Stimulated activated CD4-positive, alpha-beta T cell treated with anti-CD3 and anti-CD28 coated beads, Interleukin-12 subunit alpha, Interleukin-12 subunit beta, amount 100 ng/mL, for 24 hours (primary cell): ENCODE measurements at regions not wholly inside any gene's neighbourhood (a gene's known extent, or its start where the extent isn't known, plus 50 kb on each side); places are given as distances from the start of the nearest gene placed in this dataset.
"Not testable (repeated sequence)": the region's sequence is repeated elsewhere in the genome, so short reads cannot be mapped to it uniquely, and the experiment has no call there.

ENCODE experiments used
- DNase-seq, 2 experiments: peaks; one replicate each; pipeline ENCODE4 v3.0.0-alpha.2; 2020; ENCODE audit warnings: low read depth in 2 of 2

- DNase-seq: no peak
These were observed 559.1 kb downstream of the CETN3 start for GRCh38 chr5:89850513-89850865.

GRCh38 chr5:89849830-89850512, 559.6 kb downstream of the CETN3 start:
- DNase-seq: no peak

GRCh38 chr5:89847743-89848142, 561.8 kb downstream of the CETN3 start:
- no peak for DNase-seq

- DNase-seq: no peak
These were observed 565.0 kb downstream of the CETN3 start for GRCh38 chr5:89844548-89844947.

- DNase-seq: no peak
These were observed 567.0 kb downstream of the CETN3 start for GRCh38 chr5:89842531-89842930.

GRCh38 chr5:89840906-89841305, 568.6 kb downstream of the CETN3 start:
- no peak for DNase-seq

GRCh38 chr5:89830691-89831090, 578.9 kb downstream of the CETN3 start:
- no peak for DNase-seq

- no peak for DNase-seq
These were observed 581.6 kb downstream of the CETN3 start for GRCh38 chr5:89827960-89828359.

GRCh38 chr5:89827359-89827758, 582.2 kb downstream of the CETN3 start:
- no peak for DNase-seq

GRCh38 chr5:89826938-89827337, 582.6 kb downstream of the CETN3 start:
- no peak for DNase-seq

GRCh38 chr5:89823046-89823445, 586.5 kb downstream of the CETN3 start:
- DNase-seq: no peak

- DNase-seq: no peak
These were observed 591.7 kb downstream of the CETN3 start for GRCh38 chr5:89817841-89818240.

- no peak for DNase-seq
These were observed 593.5 kb downstream of the CETN3 start for GRCh38 chr5:89816038-89816437.

GRCh38 chr5:89800735-89801134, 608.8 kb downstream of the CETN3 start:
- DNase-seq: not testable (repeated sequence)

- not testable (repeated sequence) for DNase-seq
These were observed 615.1 kb downstream of the CETN3 start for GRCh38 chr5:89794504-89794903.

- DNase-seq: not testable (repeated sequence)
These were observed 629.8 kb downstream of the CETN3 start for GRCh38 chr5:89779734-89780133.

- DNase-seq: no peak
These were observed 631.8 kb downstream of the CETN3 start for GRCh38 chr5:89777758-89778157.

GRCh38 chr5:89769975-89770374, 639.6 kb downstream of the CETN3 start:
- no peak for DNase-seq

- DNase-seq: no peak
These were observed 649.8 kb downstream of the CETN3 start for GRCh38 chr5:89759802-89760201.

- DNase-seq: no peak
These were observed 651.4 kb downstream of the CETN3 start for GRCh38 chr5:89758146-89758545.

- no peak for DNase-seq
These were observed 652.6 kb downstream of the CETN3 start for GRCh38 chr5:89756955-89757354.

GRCh38 chr5:89755024-89755423, 654.5 kb downstream of the CETN3 start:
- DNase-seq: no peak

- DNase-seq: no peak
These were observed 674.5 kb downstream of the CETN3 start for GRCh38 chr5:89735082-89735481.

GRCh38 chr5:89733772-89734171, 675.8 kb downstream of the CETN3 start:
- no peak for DNase-seq
